Esophagus muscularis mucosa (tissue), 4 donors: ENCODE measurements at regions not wholly inside any gene's neighbourhood (a gene's known extent, or its start where the extent isn't known, plus 50 kb on each side); places are given as distances from the start of the nearest gene placed in this dataset.

Experiments
- CTCF ChIP-seq, 3 experiments: fragments of 200-600 bp in 2 of 3; fragments of 450-650 bp in 1 of 3; sonication (generic) in 2 of 3; IDR thresholded peaks; one replicate each; pipeline ENCODE4 v1.5.1; 2017 to 2019; ENCODE audit warnings: antibody characterized with exemption in 3 of 3, mild to moderate bottlenecking in 2 of 3, moderate library complexity in 1 of 3
- EP300 ChIP-seq: sonication (generic); formaldehyde crosslinking; IDR thresholded peaks from one replicate; pipeline ENCODE4 v1.6.1; 2017; ENCODE audit warnings: antibody characterized with exemption
- POLR2AphosphoS5 ChIP-seq, 2 donors: sonication (generic); formaldehyde crosslinking; IDR thresholded peaks; one replicate each; pipeline ENCODE4 v1.6.1; 2017; ENCODE audit warnings: antibody characterized with exemption in 2 of 2

- no peak for TF ChIP-seq CTCF (IDR thresholded peaks at IDR 0.05)
- TF ChIP-seq EP300 = no peak
- no peak for TF ChIP-seq POLR2AphosphoS5 (IDR thresholded peaks at IDR 0.05)
Measured at GRCh38 chr10:131021969-131022368, 289.6 kb downstream of the TCERG1L start.
